H1 (cell line): ENCODE measurements at regions not wholly inside any gene's neighbourhood (a gene's known extent, or its start where the extent isn't known, plus 50 kb on each side); places are given as distances from the start of the nearest gene placed in this dataset.

ENCODE experiments used
- CTCF ChIA-PET: fragments of 300-600 bp; sonication (Branson Sonifier 250); formaldehyde crosslinking; loops from one replicate; lab custom pipeline; 2021; ENCODE audit not compliant: partially characterized antibody; lab: Charles Lee
- POLR2A ChIA-PET: fragments of 300-600 bp; sonication (Branson Sonifier 250); formaldehyde crosslinking; loops from one replicate; lab custom pipeline; 2021; ENCODE audit warnings: inconsistent platforms; ENCODE audit not compliant: partially characterized antibody; lab: Charles Lee
- DNase-seq, 2 experiments: peaks; one replicate each; pipeline versions ENCODE4 v3.0.0 to v3.0.0-alpha.2; 2010 to 2022; ENCODE audit warnings: low spot score in 2 of 2, low read depth in 1 of 2, mixed read lengths in 1 of 2
- FAIRE-seq: peaks from 2 replicates; lab custom pipeline; 2011; peaks lifted over from hg19 to GRCh38; lab: Jason Lieb, UNC
- H2AFZ ChIP-seq: 2 replicates; pipeline ENCODE4 v1.8.1; 2012; ENCODE audit warnings: low read length, inconsistent platforms
- H2AK5ac ChIP-seq: 2 replicates; pipeline ENCODE4 v1.6.1; 2013; ENCODE audit warnings: low read depth, low read length
- H2BK120ac ChIP-seq: replicated peaks from 2 replicates; pipeline ENCODE3; 2013; ENCODE audit warnings: low read depth, low read length, inconsistent platforms
- H2BK12ac ChIP-seq: 2 replicates; pipeline ENCODE4 v1.6.1; 2013; ENCODE audit warnings: low read depth, low read length
- H2BK15ac ChIP-seq: 2 replicates; pipeline ENCODE4 v1.6.1; 2013; ENCODE audit warnings: low read length
- H2BK20ac ChIP-seq: 2 replicates; pipeline ENCODE4 v1.6.1; 2013; ENCODE audit warnings: low read length
- H2BK5ac ChIP-seq: 2 replicates; pipeline ENCODE4 v1.6.1; 2013; ENCODE audit warnings: low read depth, low read length
- H3K14ac ChIP-seq: 2 replicates; pipeline ENCODE4 v1.6.1; 2013; ENCODE audit warnings: inconsistent platforms; ENCODE audit not compliant: insufficient read length
- H3K18ac ChIP-seq: 2 replicates; pipeline ENCODE4 v1.6.1; 2013; ENCODE audit warnings: low read length; ENCODE audit errors: extremely low read depth
- H3K23ac ChIP-seq: 2 replicates; pipeline ENCODE4 v1.6.1; 2013; ENCODE audit warnings: inconsistent platforms; ENCODE audit not compliant: insufficient read length
- H3K23me2 ChIP-seq: 2 replicates; pipeline ENCODE4 v1.6.1; 2013; ENCODE audit warnings: low read depth, low read length
- H3K27ac ChIP-seq: 2 replicates; pipeline ENCODE4 v1.6.1; 2011; ENCODE audit warnings: low read depth, low read length, inconsistent platforms
- H3K27me3 ChIP-seq, 4 experiments: replicated peaks in 1 of 4; 1 replicate in 1 of 4; 2 replicates in 3 of 4; pipeline versions ENCODE4 v1.6.1 to v1.8.1; 2011 to 2013; ENCODE audit warnings: low read length in 3 of 4, mild to moderate bottlenecking in 3 of 4, inconsistent platforms in 2 of 4, mixed read lengths in 2 of 4, moderate library complexity in 1 of 4; ENCODE audit not compliant: control insufficient read depth in 3 of 4, insufficient read depth in 3 of 4; ENCODE audit errors: extremely low read depth in 1 of 4
- H3K36me3 ChIP-seq, 4 experiments: 2 replicates each; pipeline versions ENCODE4 v1.6.1 to v1.8.1; 2011 to 2013; ENCODE audit warnings: mild to moderate bottlenecking in 4 of 4, low read length in 3 of 4, moderate library complexity in 2 of 4, control low read depth in 1 of 4, inconsistent platforms in 1 of 4; ENCODE audit not compliant: insufficient read depth in 4 of 4, control insufficient read depth in 2 of 4
- H3K4ac ChIP-seq: replicated peaks from 2 replicates; pipeline ENCODE3; 2013; ENCODE audit warnings: low read length, low read depth, mixed read lengths, inconsistent platforms; ENCODE audit not compliant: insufficient read length
- H3K4me1 ChIP-seq, 4 experiments: replicated peaks in 1 of 4; 1 replicate in 1 of 4; 2 replicates in 3 of 4; pipeline versions ENCODE4 v1.6.1 to v1.8.1; 2011 to 2013; ENCODE audit warnings: low read length in 3 of 4, inconsistent platforms in 2 of 4, mixed read lengths in 1 of 4; ENCODE audit not compliant: insufficient read depth in 4 of 4, control insufficient read depth in 3 of 4
- H3K4me2 ChIP-seq, 2 experiments: 2 replicates each; pipeline versions ENCODE4 v1.6.1 to v1.8.1; 2011 to 2013; ENCODE audit warnings: low read depth in 2 of 2, low read length in 2 of 2, control low read depth in 1 of 2, inconsistent platforms in 1 of 2, mild to moderate bottlenecking in 1 of 2; ENCODE audit not compliant: insufficient read depth in 1 of 2
- H3K4me3 ChIP-seq, 4 experiments: fragments of 200-600, 300-600 bp in 1 of 4; sonication (generic), shearing (Covaris generic), sonication (Bioruptor Twin) in 1 of 4; 2 replicates each; pipeline versions ENCODE4 v1.5.1 to v1.8.1; 2011 to 2016; ENCODE audit warnings: low read length in 4 of 4, low read depth in 3 of 4, control low read depth in 2 of 4, inconsistent platforms in 2 of 4, mild to moderate bottlenecking in 2 of 4, mixed read lengths in 1 of 4, moderate library complexity in 1 of 4; ENCODE audit not compliant: insufficient read depth in 2 of 4; ENCODE audit errors: extremely low read depth in 1 of 4
- H3K56ac ChIP-seq: replicated peaks from 2 replicates; pipeline ENCODE3; 2013; ENCODE audit warnings: low read depth, mild to moderate bottlenecking, mixed read lengths, low read length, inconsistent platforms; ENCODE audit not compliant: insufficient read length
- H3K79me1 ChIP-seq: 2 replicates; pipeline ENCODE4 v1.6.1; 2013; ENCODE audit warnings: low read depth, low read length, control low read depth
- H3K79me2 ChIP-seq, 2 experiments: 2 replicates each; pipeline versions ENCODE4 v1.6.1 to v1.8.1; 2012 to 2013; ENCODE audit warnings: low read length in 2 of 2, mild to moderate bottlenecking in 2 of 2, inconsistent platforms in 1 of 2; ENCODE audit not compliant: insufficient read depth in 2 of 2, control insufficient read depth in 1 of 2
- H3K9ac ChIP-seq, 4 experiments: replicated peaks in 1 of 4; 1 replicate in 1 of 4; 2 replicates in 3 of 4; pipeline versions ENCODE4 v1.6.1 to v1.8.1; 2011 to 2013; ENCODE audit warnings: low read depth in 3 of 4, low read length in 3 of 4, control low read depth in 2 of 4, mild to moderate bottlenecking in 2 of 4, moderate library complexity in 2 of 4, inconsistent platforms in 1 of 4; ENCODE audit errors: extremely low read depth in 1 of 4
- H3K9me3 ChIP-seq, 2 experiments: 2 replicates each; pipeline versions ENCODE4 v1.6.1 to v1.8.1; 2012 to 2013; ENCODE audit warnings: mild to moderate bottlenecking in 2 of 2, moderate library complexity in 2 of 2, control low read depth in 1 of 2, inconsistent platforms in 1 of 2, low read depth in 1 of 2, low read length in 1 of 2, mixed read lengths in 1 of 2; ENCODE audit not compliant: insufficient read depth in 2 of 2
- H4K20me1 ChIP-seq, 2 experiments: replicated peaks in 1 of 2; 2 replicates each; pipeline versions ENCODE3 to v1.8.1; 2011 to 2013; ENCODE audit warnings: inconsistent platforms in 2 of 2, low read length in 2 of 2, mild to moderate bottlenecking in 1 of 2; ENCODE audit not compliant: insufficient read depth in 2 of 2, control insufficient read depth in 1 of 2
- H4K5ac ChIP-seq: 2 replicates; pipeline ENCODE4 v1.6.1; 2013; ENCODE audit warnings: low read length, low read depth, mixed read lengths, inconsistent platforms; ENCODE audit not compliant: insufficient read length
- H4K8ac ChIP-seq: 2 replicates; pipeline ENCODE4 v1.8.0; 2013; ENCODE audit warnings: mild to moderate bottlenecking, moderate library complexity, low read length, inconsistent platforms; ENCODE audit not compliant: insufficient read depth; ENCODE audit errors: extremely low read depth
- H4K91ac ChIP-seq: replicated peaks from 2 replicates; pipeline ENCODE3; 2013; ENCODE audit warnings: low read length, mixed read lengths, inconsistent platforms; ENCODE audit not compliant: insufficient read length
- SAP30 ChIP-seq: fragments of 300-600 bp; sonication (generic); IDR thresholded peaks from 2 replicates; pipeline ENCODE4 v1.7.1; 2012; ENCODE audit warnings: low read length, moderate library complexity, mild to moderate bottlenecking, inconsistent platforms; ENCODE audit not compliant: insufficient read depth, insufficient replicate concordance
- WGBS, 2 experiments: shearing (Covaris generic) in 1 of 2; methylation state at CpG; one replicate each; pipeline versions ENCODE4 v1.1.6 to v1.1.7; 2013 to 2015; ENCODE audit warnings: low lambda C conversion rate in 2 of 2, mixed read lengths in 2 of 2, inconsistent platforms in 1 of 2, low coverage in 1 of 2, missing lambda C conversion rate in 1 of 2; ENCODE audit not compliant: insufficient replicate concordance in 2 of 2, insufficient coverage in 1 of 2, insufficient read length in 1 of 2; ENCODE audit errors: extremely low coverage in 1 of 2, missing lambda C conversion rate in 1 of 2; 5-methylcytosine and 5-hydroxymethylcytosine counted together

- Histone ChIP-seq H3K4me3 (no peak overlapping the region), H3K56ac (no peak overlapping the region), H3K4ac (no peak overlapping the region), H3K23me2 (no peaks in the 10 kb centered on the region), H3K9ac (no peak overlapping the region), H3K79me2 (no peaks in the 10 kb centered on the region), H4K8ac (no peak overlapping the region), H2BK20ac (no peak overlapping the region), H3K79me1 (no peaks in the 10 kb centered on the region), H3K27me3 (peaks cover 0 to 1% (median 0%) of the 10 kb centered on the region in 4 experiments; a peak in 1 of 7 replicates), H2AFZ (no peak overlapping the region), H4K5ac (no peak overlapping the region), H3K4me2 (no peak overlapping the region), H3K14ac (no peak overlapping the region), H2BK15ac (no peak overlapping the region), H2BK120ac (no peak overlapping the region), H3K18ac (no peak overlapping the region), H2BK5ac (no peak overlapping the region), H4K91ac (no peak overlapping the region), H3K4me1 (no peaks in the 10 kb centered on the region), H2BK12ac (no peak overlapping the region), H4K20me1 (no peaks in the 10 kb centered on the region), H3K23ac (no peak overlapping the region), H3K27ac (no peak overlapping the region), H2AK5ac (no peak overlapping the region), H3K9me3 (no peaks in the 10 kb centered on the region), H3K36me3 (no peaks in the 10 kb centered on the region)
- DNase-seq (no peak), FAIRE-seq (no peak)
- TF ChIP-seq SAP30: no peak
- ChIA-PET POLR2A (no interaction called here), CTCF (no interaction called here)
- 85% methylated on average over 5 of the region's 5 CpGs; no CpG with 5 or more reads in 1 of the 2 experiments for WGBS, 2 experiments
Observed at GRCh38 chr4:188596021-188596420, 456.8 kb downstream of the TRIML1 start.
